GM23338 (cell line): ENCODE measurements at regions not wholly inside any gene's neighbourhood (a gene's known extent, or its start where the extent isn't known, plus 50 kb on each side); places are given as distances from the start of the nearest gene placed in this dataset.

Experiments
- ATAC-seq: fragments of 200-7000 bp; cut with Tn5 transposase; 3 replicates; pipeline ENCODE4 v1.9.1; 2020
- DNase-seq: peaks from one replicate; pipeline ENCODE4 v3.0.0-alpha.2; 2015; ENCODE audit warnings: low spot score
- H2AFZ ChIP-seq: fragments of 200-600 bp; sonication (generic); 2 replicates; pipeline ENCODE4 v1.8.0; 2016; ENCODE audit warnings: antibody characterized with exemption, mild to moderate bottlenecking, moderate library complexity
- H3F3A ChIP-seq: fragments of 200-600 bp; sonication (generic); replicated peaks from 2 replicates; pipeline ENCODE4 v1.8.0; 2017; ENCODE audit warnings: antibody characterized with exemption, mixed run types, low read depth
- H3K27ac ChIP-seq: fragments of 200-600 bp; sonication (generic); 2 replicates; pipeline ENCODE4 v1.6.1; 2016; ENCODE audit warnings: low read depth
- H3K27me3 ChIP-seq: fragments of 200-600 bp; sonication (generic); 2 replicates; pipeline ENCODE4 v1.8.0; 2016; ENCODE audit warnings: mild to moderate bottlenecking, mixed run types, moderate library complexity; ENCODE audit not compliant: insufficient read depth
- H3K36me3 ChIP-seq: fragments of 200-600 bp; sonication (generic); 2 replicates; pipeline ENCODE4 v1.8.0; 2016; ENCODE audit warnings: mild to moderate bottlenecking; ENCODE audit not compliant: insufficient read depth
- H3K4me1 ChIP-seq: fragments of 200-600 bp; sonication (generic); 2 replicates; pipeline ENCODE4 v1.8.0; 2016; ENCODE audit warnings: mild to moderate bottlenecking, moderate library complexity; ENCODE audit not compliant: insufficient read depth
- H3K4me2 ChIP-seq: fragments of 200-600 bp; sonication (generic); 2 replicates; pipeline ENCODE4 v1.7.1; 2017; ENCODE audit warnings: mixed run types
- H3K4me3 ChIP-seq: fragments of 200-600 bp; sonication (generic); 2 replicates; pipeline ENCODE4 v1.6.1; 2016; ENCODE audit warnings: mixed run types
- H3K79me2 ChIP-seq: fragments of 200-600 bp; sonication (generic); replicated peaks from 2 replicates; pipeline ENCODE4 v1.8.0; 2017; ENCODE audit warnings: mild to moderate bottlenecking; ENCODE audit not compliant: insufficient read depth
- H3K9me2 ChIP-seq: fragments of 200-600 bp; sonication (generic); 2 replicates; pipeline ENCODE4 v1.8.0; 2017; ENCODE audit not compliant: insufficient read depth
- H4K20me1 ChIP-seq: fragments of 200-600 bp; sonication (generic); replicated peaks from 2 replicates; pipeline ENCODE4 v1.8.0; 2017; ENCODE audit warnings: mild to moderate bottlenecking; ENCODE audit not compliant: insufficient read depth
- H3K27ac Mint-ChIP-seq: 2 replicates; pipeline ENCODE4 v1.8.0; 2020; ENCODE audit warnings: inconsistent platforms, mild to moderate bottlenecking, moderate library complexity, mixed read lengths
- H3K27me3 Mint-ChIP-seq: 3 replicates; pipeline ENCODE4 v1.8.0; 2022; ENCODE audit warnings: low read depth, mild to moderate bottlenecking, moderate library complexity, mixed read lengths, inconsistent platforms; ENCODE audit not compliant: insufficient read depth, poor library complexity
- H3K36me3 Mint-ChIP-seq: 3 replicates; pipeline ENCODE4 v1.8.0; 2021; ENCODE audit warnings: low read depth, mild to moderate bottlenecking, inconsistent platforms, moderate library complexity, mixed read lengths
- H3K4me1 Mint-ChIP-seq: 3 replicates; pipeline ENCODE4 v1.8.0; 2020; ENCODE audit warnings: mild to moderate bottlenecking, inconsistent platforms, mixed read lengths
- H3K4me3 Mint-ChIP-seq: 3 replicates; pipeline ENCODE4 v1.8.0; 2021; ENCODE audit warnings: moderate library complexity, mild to moderate bottlenecking, inconsistent platforms, mixed read lengths
- H3K9me3 Mint-ChIP-seq: 3 replicates; pipeline ENCODE4 v1.8.0; 2020; ENCODE audit warnings: moderate library complexity, mild to moderate bottlenecking, inconsistent platforms, mixed read lengths
- CREB1 ChIP-seq: fragments of 250-450 bp; sonication (Bioruptor Pico); IDR thresholded peaks from 2 replicates; pipeline ENCODE4 v1.5.0; 2020; ENCODE audit warnings: low read depth, mild to moderate bottlenecking, moderate library complexity
- EZH2 ChIP-seq: fragments of 200-600 bp; sonication (generic); IDR thresholded peaks from one replicate; pipeline ENCODE4 v1.8.0; 2017; ENCODE audit warnings: antibody characterized with exemption, mild to moderate bottlenecking, low read depth; ENCODE audit not compliant: unreplicated experiment
- EZH2phosphoT487 ChIP-seq: fragments of 200-600 bp; sonication (generic); IDR thresholded peaks from one replicate; pipeline ENCODE4 v1.8.1; 2018; ENCODE audit warnings: antibody characterized with exemption; ENCODE audit not compliant: unreplicated experiment
- JUNB ChIP-seq: IDR thresholded peaks from one replicate; pipeline ENCODE4 v1.6.1; 2016; ENCODE audit warnings: antibody characterized with exemption; ENCODE audit not compliant: unreplicated experiment
- NANOG ChIP-seq: IDR thresholded peaks from 2 replicates; pipeline ENCODE4 v1.6.1; 2016; ENCODE audit warnings: antibody characterized with exemption, borderline replicate concordance
- POLR2AphosphoS5 ChIP-seq: IDR thresholded peaks from 2 replicates; pipeline ENCODE4 v1.6.1; 2016; ENCODE audit warnings: antibody characterized with exemption, low read depth
- STAT1 ChIP-seq: IDR thresholded peaks from one replicate; pipeline ENCODE4 v1.6.1; 2016; ENCODE audit warnings: antibody characterized with exemption; ENCODE audit not compliant: unreplicated experiment
- ZNF114 ChIP-seq: fragments of 250-450 bp; sonication (Bioruptor Pico); IDR thresholded peaks from 2 replicates; pipeline ENCODE4 v1.5.0; 2020; ENCODE audit warnings: mild to moderate bottlenecking, moderate library complexity
- ZNF331 ChIP-seq: fragments of 250-450 bp; sonication (Bioruptor Pico); IDR thresholded peaks from 2 replicates; pipeline ENCODE4 v1.5.0; 2020; ENCODE audit warnings: low read depth, mild to moderate bottlenecking, moderate library complexity
- ZNF462 ChIP-seq: fragments of 250-450 bp; sonication (Bioruptor Pico); IDR thresholded peaks from 2 replicates; pipeline ENCODE4 v1.5.0; 2020; ENCODE audit warnings: mild to moderate bottlenecking, moderate library complexity
- TF ChIP-seq, protein P1 (sequence below): IDR thresholded peaks from 2 replicates; pipeline ENCODE4 v1.6.1; 2016; ENCODE audit warnings: antibody characterized with exemption

GRCh38 chr2:237202288-237203030, 116.8 kb downstream of the COPS8 start:
- H3K4me2 ChIP-seq: no peak overlapping the region

GRCh38 chr2:237205043-237205541, 119.4 kb downstream of the COPS8 start:
- H3K27me3 Mint-ChIP-seq: peaks cover 14% of the 10 kb centered on the region
- no peak overlapping the region for H3K27ac ChIP-seq
- 0 out of 2 replicates have a peak overlapping the region, but pooled peaks have one; percentile 59 for H2AFZ ChIP-seq
- DNase-seq (no peak), ATAC-seq (no peak)
- H3K36me3 ChIP-seq: no peaks in the 10 kb centered on the region
- H3K9me3 Mint-ChIP-seq: peaks cover 19% of the 10 kb centered on the region
- H3K4me3 Mint-ChIP-seq: no peak overlapping the region
- no peak overlapping the region for H3K4me3 ChIP-seq
- no peaks in the 10 kb centered on the region for H3K79me2 ChIP-seq
- no peaks in the 10 kb centered on the region for H4K20me1 ChIP-seq
- H3F3A ChIP-seq: no peaks in the 10 kb centered on the region; the same call in 1 of the 2 replicates
- no peak overlapping the region for H3K4me2 ChIP-seq
- peaks cover 13% of the 10 kb centered on the region; the same call in 1 of the 2 replicates for H3K9me2 ChIP-seq
- H3K4me1 ChIP-seq: peaks cover 10% of the 10 kb centered on the region
- H3K4me1 Mint-ChIP-seq: peaks cover 44% of the 10 kb centered on the region
- H3K36me3 Mint-ChIP-seq: peaks cover 18% of the 10 kb centered on the region
- no peaks in the 10 kb centered on the region for H3K27me3 ChIP-seq
- H3K27ac Mint-ChIP-seq: no peak overlapping the region; the same call in 1 of the 2 replicates
- TF ChIP-seq EZH2 (no peak), JUNB (no peak), EZH2phosphoT487 (no peak), NANOG (no peak), CREB1 (no peak), ZNF114 (CRISPR knock-in tag) (no peak), POLR2AphosphoS5 (no peak), STAT1 (no peak), ZNF462 (CRISPR knock-in tag) (no peak)
- TF ChIP-seq, protein P1, sequence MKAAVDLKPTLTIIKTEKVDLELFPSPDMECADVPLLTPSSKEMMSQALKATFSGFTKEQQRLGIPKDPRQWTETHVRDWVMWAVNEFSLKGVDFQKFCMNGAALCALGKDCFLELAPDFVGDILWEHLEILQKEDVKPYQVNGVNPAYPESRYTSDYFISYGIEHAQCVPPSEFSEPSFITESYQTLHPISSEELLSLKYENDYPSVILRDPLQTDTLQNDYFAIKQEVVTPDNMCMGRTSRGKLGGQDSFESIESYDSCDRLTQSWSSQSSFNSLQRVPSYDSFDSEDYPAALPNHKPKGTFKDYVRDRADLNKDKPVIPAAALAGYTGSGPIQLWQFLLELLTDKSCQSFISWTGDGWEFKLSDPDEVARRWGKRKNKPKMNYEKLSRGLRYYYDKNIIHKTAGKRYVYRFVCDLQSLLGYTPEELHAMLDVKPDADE: no peak

More at GRCh38 chr2:237202288-237203030, 116.8 kb downstream of the COPS8 start:
- Mint-ChIP-seq H3K9me3 (peaks cover 31% of the 10 kb centered on the region), H3K36me3 (peaks cover 27% of the 10 kb centered on the region), H3K27me3 (peaks cover 18% of the 10 kb centered on the region), H3K4me1 (peaks cover 51% of the 10 kb centered on the region), H3K4me3 (no peak overlapping the region), H3K27ac (no peak overlapping the region)
- no peak overlapping the region for H2AFZ ChIP-seq
- ATAC-seq (no peak), DNase-seq (no peak)
- H3F3A ChIP-seq: no peaks in the 10 kb centered on the region; the same call in none of the 2 replicates
- H3K79me2 ChIP-seq: no peaks in the 10 kb centered on the region
- H3K36me3 ChIP-seq: no peaks in the 10 kb centered on the region
- TF ChIP-seq EZH2 (no peak), CREB1 (no peak), ZNF331 (no peak), POLR2AphosphoS5 (no peak)
- TF ChIP-seq, protein P1: no peak
- no peaks in the 10 kb centered on the region for H4K20me1 ChIP-seq
- H3K27me3 ChIP-seq: no peaks in the 10 kb centered on the region
- peaks cover 13% of the 10 kb centered on the region; the same call in 1 of the 2 replicates for H3K9me2 ChIP-seq
- no peak overlapping the region for H3K27ac ChIP-seq
- H3K4me1 ChIP-seq: peaks cover 15% of the 10 kb centered on the region
- no peak overlapping the region for H3K4me3 ChIP-seq
